Fibroblast of peridontal ligament (primary cell): ENCODE measurements at regions not wholly inside any gene's neighbourhood (a gene's known extent, or its start where the extent isn't known, plus 50 kb on each side); places are given as distances from the start of the nearest gene placed in this dataset.
A peak's percentile ranks its signal among the peaks of the same experiment; 100 is the strongest.

Source experiments
- DNase-seq: peaks from one replicate; pipeline ENCODE4 v3.0.0-alpha.2; 2010; ENCODE audit errors: extremely low read depth

DNA sequence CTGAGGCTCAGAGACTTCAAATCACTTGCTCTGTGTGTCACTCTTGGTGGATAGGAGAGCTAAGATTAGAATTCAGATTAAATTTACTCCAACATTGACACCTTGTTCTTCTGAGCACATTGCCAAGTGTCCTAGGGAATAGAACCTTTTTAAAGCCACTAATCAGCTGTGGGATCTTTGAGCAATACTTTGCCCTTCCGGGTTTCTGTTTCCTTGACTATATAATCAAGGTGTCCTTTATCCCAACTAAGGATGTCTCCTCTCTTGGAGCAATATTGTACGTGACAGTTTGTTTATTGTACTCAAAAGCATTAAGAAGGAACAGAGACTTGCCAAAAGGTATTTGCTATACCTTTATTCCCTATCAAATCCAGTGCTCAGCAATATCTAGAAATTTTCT is 170.9 kb upstream of the CADPS start:
- DNase-seq: no peak

- DNase-seq: no peak
These were observed 171.4 kb upstream of the CADPS start for GRCh38 chr3:63046580-63046979.

DNA sequence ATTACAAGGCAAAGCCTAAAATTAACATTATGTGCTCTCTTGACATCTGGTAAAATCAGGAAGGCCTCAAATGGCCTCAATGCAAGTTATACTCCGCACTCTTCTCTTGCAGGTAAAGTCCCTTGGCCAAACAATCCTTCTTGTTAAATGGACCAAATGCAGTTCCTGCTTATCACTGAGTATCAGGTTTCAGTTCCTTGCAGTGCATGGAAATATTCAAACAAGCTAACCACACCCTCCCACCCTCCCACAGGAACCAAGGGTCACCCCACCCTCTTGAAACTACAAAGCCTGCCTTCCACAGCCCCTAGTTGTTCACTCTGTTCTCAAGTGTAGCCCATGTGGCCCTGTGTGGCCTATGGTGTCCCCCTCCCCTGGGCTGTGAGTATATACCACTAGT is 171.9 kb upstream of the CADPS start:
- DNase-seq: no peak

DNA sequence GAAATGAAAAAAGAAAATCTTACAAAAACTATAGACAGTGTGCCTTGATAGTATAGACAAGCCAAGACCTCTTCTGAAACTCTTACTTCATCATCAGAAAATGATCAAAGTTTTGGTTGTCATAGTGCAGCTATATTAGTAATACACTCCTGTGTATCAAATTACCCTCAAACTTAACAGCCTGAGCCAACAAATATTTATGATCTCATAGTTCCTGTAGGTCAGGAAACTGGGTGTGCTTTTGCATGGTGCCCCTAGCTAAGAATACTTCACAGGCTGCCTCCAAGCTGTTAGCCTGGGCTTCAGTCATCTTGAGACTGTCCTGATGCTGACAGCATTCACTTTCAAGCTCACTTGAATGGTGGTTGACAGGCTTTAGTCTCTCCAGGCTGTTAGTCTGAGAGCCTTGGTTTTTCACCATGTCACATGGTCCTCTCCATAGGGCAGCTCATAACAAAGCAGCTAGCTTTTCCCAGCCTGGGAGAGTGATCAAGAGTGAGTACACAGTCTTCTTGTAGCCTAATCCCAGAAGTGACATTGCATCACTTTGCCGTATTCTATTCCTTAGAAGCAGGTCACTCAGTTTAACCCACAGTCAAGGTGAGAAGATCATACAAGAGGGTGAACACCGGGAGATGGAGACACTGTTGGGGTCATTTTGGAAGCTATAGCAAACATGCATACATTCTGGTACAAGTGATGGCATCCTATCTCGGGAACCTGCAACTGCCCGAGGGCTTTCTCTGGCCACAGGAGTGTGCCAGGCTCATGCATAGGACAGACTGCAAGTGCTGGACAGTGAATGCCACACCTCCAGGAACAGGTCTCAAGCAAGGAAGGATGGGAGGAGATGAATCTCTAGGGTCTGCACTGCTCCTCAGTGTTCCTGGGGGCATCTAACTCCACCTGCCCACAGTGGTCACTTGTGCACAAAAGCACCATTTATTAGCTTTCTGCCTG is 173.4 kb upstream of the CADPS start:
- DNase-seq: peak; percentile 18

DNA sequence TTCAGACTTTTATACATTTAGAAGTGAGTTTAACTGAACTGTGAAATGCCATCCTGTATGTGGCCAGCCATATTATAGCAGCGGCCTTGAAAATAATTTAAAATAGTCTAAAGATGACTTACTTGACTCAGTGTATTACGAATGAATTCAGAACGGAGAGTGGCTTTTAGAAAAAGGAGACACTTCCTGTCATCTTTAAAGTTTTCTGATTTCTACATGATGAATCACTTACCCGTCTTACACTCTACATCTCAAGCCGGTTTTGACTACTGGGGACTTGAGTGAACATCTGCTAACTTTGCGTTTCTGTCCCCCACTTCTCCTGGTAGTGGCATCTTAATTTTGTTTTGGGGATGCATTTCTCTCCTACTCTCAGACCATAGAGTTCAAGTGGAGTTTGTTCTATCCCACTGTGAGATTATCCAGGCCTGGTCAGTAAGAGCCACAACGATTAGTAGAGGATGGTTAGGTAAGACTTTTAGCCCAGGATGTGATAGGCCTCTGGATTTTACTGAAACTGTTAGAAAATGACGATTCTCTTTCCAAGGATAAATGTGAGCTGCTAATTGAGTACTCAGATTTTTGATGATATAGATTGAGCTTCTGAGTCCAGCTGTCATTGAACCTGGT is 175.4 kb upstream of the CADPS start:
- peak; percentile 27 for DNase-seq

GRCh38 chr3:63051920-63052319 is 176.7 kb upstream of the CADPS start:
- DNase-seq: peak; percentile 81

DNA sequence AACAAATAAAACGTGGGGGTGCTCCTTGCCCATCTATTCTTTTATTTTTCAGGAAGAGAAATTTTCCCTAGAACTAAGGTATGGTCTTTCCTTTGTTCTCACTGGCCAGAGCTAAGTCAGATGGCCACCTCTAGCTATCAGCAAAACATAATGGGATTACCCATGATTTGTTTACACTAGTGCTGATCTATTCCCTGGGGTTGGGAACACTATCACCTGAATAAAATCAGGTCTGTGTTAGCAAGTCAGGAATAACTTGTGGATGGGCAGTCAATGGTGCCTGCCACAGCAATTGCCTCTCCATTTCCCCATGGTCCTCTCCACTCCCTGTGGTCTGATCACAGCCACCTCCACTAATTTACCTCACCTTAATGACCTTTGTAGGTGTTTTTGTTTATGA is 181.7 kb upstream of the CADPS start:
- no peak for DNase-seq

GRCh38 chr3:63060412-63060811 is 185.2 kb upstream of the CADPS start:
- no peak for DNase-seq

DNA sequence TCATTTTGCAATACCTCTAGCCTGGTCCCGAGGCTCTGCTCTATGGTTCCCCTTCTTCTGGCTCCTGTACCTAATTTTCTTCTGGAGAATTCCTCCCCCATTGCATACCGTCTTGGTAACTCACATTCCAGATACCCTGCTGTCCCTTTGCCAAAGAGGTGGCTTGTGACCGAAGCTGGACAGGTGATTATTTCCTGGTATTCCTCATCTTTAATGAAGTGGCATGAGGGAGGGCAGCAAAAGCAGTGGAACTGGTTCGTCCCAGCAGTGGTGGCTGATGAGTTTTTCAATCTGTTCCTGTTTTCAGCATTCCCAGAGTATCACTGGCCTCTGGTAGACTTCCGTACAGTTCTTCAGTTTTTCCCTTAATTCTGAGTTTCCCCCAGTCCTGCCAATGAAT is 186.2 kb upstream of the CADPS start:
- no peak for DNase-seq

DNA sequence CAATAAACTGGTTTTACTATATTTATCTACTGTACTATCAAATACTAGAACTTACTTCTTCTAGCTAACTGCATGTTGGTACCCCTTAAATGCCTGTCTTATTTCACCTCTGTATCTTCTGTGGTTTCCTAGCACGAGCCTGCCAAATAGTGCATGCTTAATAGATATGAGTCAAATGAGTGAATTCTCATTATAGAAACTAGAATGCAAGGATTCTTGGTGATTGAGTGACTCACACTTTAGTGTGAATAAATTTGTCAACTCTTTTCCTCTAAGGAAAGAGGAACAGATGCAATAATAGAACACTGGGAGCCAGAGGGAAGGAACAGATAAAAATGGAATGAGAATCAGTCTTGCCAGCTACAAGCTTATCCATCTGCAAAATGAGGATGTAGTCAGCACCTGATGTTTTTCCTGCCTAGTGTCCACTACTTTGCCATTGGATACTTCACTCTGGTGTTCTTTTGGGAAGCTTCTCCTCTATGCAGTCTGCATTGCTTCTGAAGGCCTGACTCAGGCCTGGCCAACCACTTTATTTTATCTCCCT is 189.1 kb upstream of the CADPS start:
- DNase-seq: no peak

GRCh38 chr3:63067999-63068645 is 192.9 kb upstream of the CADPS start:
- peak; percentile 66 for DNase-seq

DNA sequence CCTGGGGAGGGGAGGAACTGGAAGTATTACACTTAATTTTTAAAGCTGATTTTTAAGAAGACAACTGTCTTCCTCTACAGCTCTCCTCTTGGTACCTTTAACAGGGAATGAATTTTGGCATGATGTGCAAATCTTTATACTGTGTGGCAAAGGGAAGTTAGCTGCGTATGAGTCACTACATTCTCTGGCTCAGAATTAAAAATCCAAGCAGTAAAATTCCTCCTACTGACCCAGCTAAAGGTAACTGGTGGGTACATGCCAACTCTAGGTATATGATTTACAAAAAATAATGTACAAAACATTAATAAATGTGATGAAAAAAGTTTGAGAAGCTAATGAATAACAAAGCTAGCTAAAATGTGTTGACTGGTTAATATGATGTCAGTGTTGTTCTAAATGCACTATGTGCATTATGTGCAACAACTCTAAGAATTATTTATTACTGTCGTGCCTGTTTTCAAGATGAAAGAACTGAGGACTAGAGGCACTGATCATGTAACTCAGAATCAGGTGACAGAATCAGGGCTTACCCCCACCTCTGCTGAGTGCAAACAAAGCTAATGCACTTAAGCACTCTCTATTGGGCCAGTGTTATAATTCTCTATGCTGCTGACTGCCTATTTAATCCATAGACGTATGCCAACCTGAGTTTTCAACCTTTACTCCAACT is 194.7 kb upstream of the CADPS start:
- DNase-seq: no peak

DNA sequence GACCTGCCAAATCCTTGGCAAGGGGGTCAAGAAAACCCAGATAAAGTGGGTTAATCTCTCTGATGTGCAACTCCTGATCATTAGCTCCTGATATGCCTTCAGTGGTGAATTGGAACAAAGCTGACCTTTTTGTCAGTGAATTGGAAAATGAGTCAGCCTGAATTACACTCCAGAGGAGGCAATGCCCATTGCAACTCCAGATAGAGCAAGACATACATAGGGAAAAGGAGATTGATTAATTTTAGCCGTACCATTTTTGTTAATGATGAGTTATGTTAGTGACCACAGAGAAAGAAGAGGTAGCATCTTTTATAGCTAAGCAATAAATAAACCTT is 195.2 kb upstream of the CADPS start:
- no peak for DNase-seq

DNA sequence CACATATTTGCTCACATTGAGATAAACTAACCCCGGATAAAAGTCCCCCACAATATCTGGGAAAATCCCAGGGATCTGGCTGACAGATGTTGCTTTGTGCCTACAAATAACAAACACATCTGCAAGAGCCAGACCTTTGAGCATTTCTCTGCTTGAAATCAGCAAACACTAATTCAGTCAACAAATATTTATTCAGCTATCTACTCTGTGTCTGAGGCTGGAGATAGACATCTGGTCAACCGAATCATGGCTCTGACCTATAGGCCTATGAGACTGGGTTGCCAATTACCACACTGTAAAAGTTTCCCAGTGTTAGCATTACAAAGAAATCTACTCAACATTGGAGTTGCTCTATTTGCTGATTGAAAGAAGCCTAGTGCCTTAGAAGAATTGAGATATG is 201.1 kb upstream of the CADPS start:
- no peak for DNase-seq

GRCh38 chr3:63086190-63086589 is 191.9 kb upstream of the SYNPR start:
- no peak for DNase-seq

GRCh38 chr3:63089007-63089750 is 188.9 kb upstream of the SYNPR start:
- DNase-seq: no peak

GRCh38 chr3:63089751-63090132 is 188.4 kb upstream of the SYNPR start:
- no peak for DNase-seq

GRCh38 chr3:63090656-63091055 is 187.5 kb upstream of the SYNPR start:
- DNase-seq: no peak

DNA sequence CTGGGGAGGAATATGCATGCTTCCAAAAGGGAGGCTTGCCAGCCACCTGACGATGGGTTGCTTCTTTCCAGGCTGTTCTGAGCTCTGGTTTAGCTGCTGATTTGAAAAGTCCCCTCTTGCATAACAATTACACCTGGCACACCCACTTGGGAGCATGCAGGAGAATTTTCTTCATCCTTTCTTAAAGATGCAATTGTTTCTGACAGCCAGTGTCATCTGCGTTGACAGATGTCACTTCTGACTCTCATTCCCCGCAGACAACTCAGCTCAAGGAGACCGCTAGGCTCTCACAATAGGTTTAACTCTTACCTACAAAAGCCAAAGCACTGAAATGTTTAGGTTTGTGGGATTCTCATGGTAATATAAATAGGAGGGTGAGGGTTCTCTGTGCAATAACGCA is 185.6 kb upstream of the SYNPR start:
- no peak for DNase-seq

- DNase-seq: no peak
These were observed 183.3 kb upstream of the SYNPR start for GRCh38 chr3:63094642-63095408.
